GM23248 (cell line): ENCODE measurements at regions not wholly inside any gene's neighbourhood (a gene's known extent, or its start where the extent isn't known, plus 50 kb on each side); places are given as distances from the start of the nearest gene placed in this dataset.
"Not testable (repeated sequence)": the region's sequence is repeated elsewhere in the genome, so short reads cannot be mapped to it uniquely, and the experiment has no call there.

Experiments used
- EZH2 ChIP-seq: fragments of 200-600 bp; sonication (generic); IDR thresholded peaks from 2 replicates; pipeline ENCODE4 v1.6.1; 2018; ENCODE audit warnings: antibody characterized with exemption, mild to moderate bottlenecking; ENCODE audit not compliant: insufficient read depth, poor library complexity, severe bottlenecking
- EZH2phosphoT487 ChIP-seq: fragments of 200-600 bp; sonication (generic); IDR thresholded peaks from 2 replicates; pipeline ENCODE4 v1.6.1; 2018; ENCODE audit warnings: antibody characterized with exemption, moderate library complexity, mild to moderate bottlenecking, low read depth; ENCODE audit not compliant: insufficient read depth

DNA sequence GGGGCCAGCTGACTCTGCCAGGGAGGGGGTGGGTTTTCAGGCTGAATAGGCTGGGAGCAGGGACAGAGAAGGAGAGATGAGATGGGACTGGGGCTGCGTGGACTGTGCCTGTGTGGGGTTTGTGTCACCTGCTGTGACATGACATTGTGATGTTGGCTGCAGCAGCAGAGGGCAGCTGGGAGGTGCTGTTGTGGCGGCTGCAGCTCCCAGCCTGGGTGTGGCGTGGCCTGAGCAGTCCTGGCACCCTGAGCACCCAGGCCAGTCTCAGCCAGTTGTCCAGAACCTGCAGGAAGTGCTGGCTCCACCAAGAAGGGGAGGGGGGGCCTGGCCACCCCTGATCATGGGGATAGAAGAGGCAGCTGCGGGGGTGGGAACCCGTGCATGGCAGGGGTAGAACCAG, 4469.3 kb upstream of the TPTE start:
- not testable (repeated sequence) for TF ChIP-seq EZH2phosphoT487, EZH2
